ENCODE measurements at regions not wholly inside any gene's neighbourhood (a gene's known extent, or its start where the extent isn't known, plus 50 kb on each side); places are given as distances from the start of the nearest gene placed in this dataset.

GRCh38 chr12:111173836-111174235, 195.1 kb downstream of the PHETA1 start:
- no peak for TF ChIP-seq MAZ (IDR thresholded peaks at IDR 0.05; ENCODE audit: borderline replicate concordance, low read depth, low read length)
- no peak for TF ChIP-seq POLR2AphosphoS2 (conservative IDR thresholded peaks at IDR 0.05; ENCODE audit: low read length)
- no peak for TF ChIP-seq CBX2 (IDR thresholded peaks at IDR 0.05; ENCODE audit: borderline replicate concordance, low read depth)
- no peak for TF ChIP-seq USF2 (IDR thresholded peaks at IDR 0.05)
- TF ChIP-seq E2F6 (IDR thresholded peaks at IDR 0.05; ENCODE audit: borderline replicate concordance, low read depth): no peak
- TF ChIP-seq KDM5A (IDR thresholded peaks at IDR 0.05): no peak
- TF ChIP-seq HMGXB4 (CRISPR knock-in tag; IDR thresholded peaks at IDR 0.05; ENCODE audit: borderline replicate concordance): no peak
- no peak for TF ChIP-seq TP53 (CRISPR knock-in tag; IDR thresholded peaks at IDR 0.05)
- no peak for TF ChIP-seq PBX3 (IDR thresholded peaks at IDR 0.05)
- TF ChIP-seq MAFK (IDR thresholded peaks at IDR 0.05; ENCODE audit: partially characterized antibody): no peak
- TF ChIP-seq EHMT2 (IDR thresholded peaks at IDR 0.05; ENCODE audit: low read depth): no peak
- no peak for TF ChIP-seq ZSCAN20 (CRISPR knock-in tag; IDR thresholded peaks at IDR 0.05)
- no peak for TF ChIP-seq HOXB5 (CRISPR knock-in tag; IDR thresholded peaks at IDR 0.05)
- no peak for TF ChIP-seq CHD4 (IDR thresholded peaks at IDR 0.05; ENCODE audit: borderline replicate concordance)
- no peak for TF ChIP-seq KDM1A (IDR thresholded peaks at IDR 0.05; ENCODE audit: low read depth)
- no peak for FAIRE-seq
- 72% methylated on average over 3 of the region's 3 CpGs for WGBS (ENCODE audit: missing lambda C conversion rate)
- H3K4me3 ChIP-seq: no peak overlapping the region
- ChIA-PET POLR2A (no interaction called here), CTCF (interaction anchor here (0.6 to 2.8 kb wide), 16 partner anchors 8 to 279 kb away, joined by 3 to 27 read pairs (median 4); partner anchors contain the start of gene CUX2)
- no peak overlapping the region for H3K4me2 ChIP-seq
- H3K27ac ChIP-seq: no peak overlapping the region
- H3K9me3 ChIP-seq: no peaks in the 10 kb centered on the region
- ATAC-seq: no peak
- no peak for DNase-seq (ENCODE audit: low read depth in 1 of 2, low spot score in 1 of 2)
- no peaks in the 10 kb centered on the region for H3K4me1 ChIP-seq

- H3K27ac ChIP-seq: no peak overlapping the region
- no peak for DNase-seq (ENCODE audit: low read depth in 1 of 2, low spot score in 1 of 2)
- ChIA-PET POLR2A (no interaction called here), CTCF (interaction anchor here (1.0 to 2.8 kb wide), 5 partner anchors 7 to 150 kb away, joined by 3 to 13 read pairs (median 6); no protein-coding TSS in a partner anchor)
- WGBS (ENCODE audit: missing lambda C conversion rate): 53% methylated on average over 5 of the region's 5 CpGs
- H3K4me2 ChIP-seq: no peak overlapping the region
- no peak for ATAC-seq
- H3K4me1 ChIP-seq: no peaks in the 10 kb centered on the region
- H3K4me3 ChIP-seq: no peak overlapping the region
- no peaks in the 10 kb centered on the region for H3K9me3 ChIP-seq
- FAIRE-seq: no peak
- TF ChIP-seq CEBPB (IDR thresholded peaks at IDR 0.05): no peak
- no peak for TF ChIP-seq NPAS2 (CRISPR knock-in tag; IDR thresholded peaks at IDR 0.05; ENCODE audit: borderline replicate concordance)
- TF ChIP-seq EP300 (IDR thresholded peaks at IDR 0.05): no peak
- no peak for TF ChIP-seq BHLHE40 (IDR thresholded peaks at IDR 0.05; ENCODE audit: low read depth, low read length)
- TF ChIP-seq JUNB (IDR thresholded peaks at IDR 0.05): no peak
- no peak for TF ChIP-seq KDM5A (IDR thresholded peaks at IDR 0.05)
- TF ChIP-seq HOXA7 (CRISPR knock-in tag; IDR thresholded peaks at IDR 0.05): no peak
- TF ChIP-seq HES2 (IDR thresholded peaks at IDR 0.05): no peak
- no peak for TF ChIP-seq ZFP36 (IDR thresholded peaks at IDR 0.05; ENCODE audit: borderline replicate concordance, partially characterized antibody)
- no peak for TF ChIP-seq FOXS1 (CRISPR knock-in tag; IDR thresholded peaks at IDR 0.05)
- TF ChIP-seq ELK1 (IDR thresholded peaks at IDR 0.05; ENCODE audit: low read depth, low read length): no peak
- no peak for TF ChIP-seq NFE2L2 (conservative IDR thresholded peaks at IDR 0.05; ENCODE audit: low read length)
- no peak for TF ChIP-seq REST (IDR thresholded peaks at IDR 0.05)
- no peak for TF ChIP-seq JUN (IDR thresholded peaks at IDR 0.05)
- TF ChIP-seq EHMT2 (IDR thresholded peaks at IDR 0.05; ENCODE audit: low read depth): no peak
- no peak for TF ChIP-seq FOSB (CRISPR knock-in tag; IDR thresholded peaks at IDR 0.05)
- TF ChIP-seq TP53 (CRISPR knock-in tag; IDR thresholded peaks at IDR 0.05): no peak
These were observed 195.5 kb downstream of the PHETA1 start for GRCh38 chr12:111173391-111173790.

Data from A549 (cell line).